Pancreas (tissue), 10 donors: ENCODE measurements at regions not wholly inside any gene's neighbourhood (a gene's known extent, or its start where the extent isn't known, plus 50 kb on each side); places are given as distances from the start of the nearest gene placed in this dataset.

ENCODE experiments used
- ATAC-seq, 4 donors: fragments of 200-7000 bp; cut with Tn5 transposase; one replicate each; pipeline versions ENCODE4 v1.8.0 to v1.9.1; 2020; ENCODE audit warnings: mild to moderate bottlenecking in 4 of 4, moderate library complexity in 4 of 4
- DNase-seq, 6 donors: peaks; one replicate each; pipeline ENCODE4 v3.0.0-alpha.2; 2020
- FAIRE-seq: peaks from 2 replicates; lab custom pipeline; 2012; peaks lifted over from hg19 to GRCh38; lab: Jason Lieb, UNC
- H3K27ac ChIP-seq, 4 donors: fragments of 200-600 bp; sonication (generic); 1 replicate in 3 of 4; 2 replicates in 1 of 4; pipeline versions ENCODE4 v1.5.0 to v1.8.0; 2020
- H3K27me3 ChIP-seq, 4 donors: fragments of 200-600 bp; one replicate each; pipeline ENCODE4 v1.8.0; 2021
- H3K36me3 ChIP-seq, 3 donors: fragments of 200-600 bp; sonication (generic) in 1 of 3; one replicate each; pipeline versions ENCODE4 v1.5.0 to v1.8.0; 2020 to 2021
- H3K4me1 ChIP-seq, 3 donors: fragments of 200-600 bp; one replicate each; pipeline ENCODE4 v1.8.0; 2021
- H3K4me3 ChIP-seq, 4 donors: fragments of 200-600 bp; sonication (generic) in 2 of 4; one replicate each; pipeline versions ENCODE4 v1.5.0 to v1.8.0; 2020 to 2021
- H3K9me3 ChIP-seq, 4 donors: fragments of 200-600 bp; one replicate each; pipeline ENCODE4 v1.8.0; 2021
- CTCF ChIP-seq, 4 donors: fragments of 200-600 bp; sonication (generic) in 3 of 4; IDR thresholded peaks; one replicate each; pipeline versions ENCODE4 v1.5.0 to v1.8.0; 2021; ENCODE audit warnings: antibody characterized with exemption in 4 of 4
- WGBS, 2 donors: extraction: QIAGEN DNeasy Blood & Tissue Kit; methylation state at CpG; one replicate each; pipeline ENCODE4 v1.1.7; 2013; 5-methylcytosine and 5-hydroxymethylcytosine counted together
- intact Hi-C, 3 donors: fragments of 100-400 bp; cut with DNase I; formaldehyde crosslinking; loops; one replicate each; pipeline versions ENCODE4 v1.11.1 to v1.14.2; 2022
- donor health status: healthy with polysubstance abuse.
- donor health status: DM: no; HTN: no; CAD: no; lungs with moderate emphysema.
- donor health status: DM: no; HTN: no; CAD: no.
- donor health status: control.
- donor health status: control.
- donor health status: Bipolar disorder and iron deficiency.
- donor health status: DM: yes; HTN: yes; CAD: no.
- donor health status: DM: no; HTN: no; CAD: no.
- donor health status: DM: no; HTN: no; CAD: no.
- donor health status: DM: yes; HTN: yes; CAD: no.

GRCh38 chrX:88603237-88603636 is 143.8 kb upstream of the CPXCR1 start:
- Histone ChIP-seq H3K36me3 (no peaks in the 10 kb centered on the region), H3K27ac (no peak overlapping the region), H3K4me1 (no peaks in the 10 kb centered on the region), H3K27me3 (peaks cover 0 to 6% (median 0%) of the 10 kb centered on the region in 4 donors), H3K9me3 (no peaks in the 10 kb centered on the region), H3K4me3 (no peak overlapping the region)
- no peak for FAIRE-seq
- no peak for DNase-seq
- no peak for TF ChIP-seq CTCF (IDR thresholded peaks at IDR 0.05)
- ATAC-seq: no peak
- WGBS, 2 donors: 56 to 89% methylated on average over 3 of the region's 3 CpGs
- intact Hi-C loops: no loop called here

- no peaks in the 10 kb centered on the region for H3K4me1 ChIP-seq
- peaks cover 0 to 6% (median 0%) of the 10 kb centered on the region in 4 donors for H3K27me3 ChIP-seq
- FAIRE-seq (no peak), ATAC-seq (no peak), DNase-seq (no peak)
- H3K4me3 ChIP-seq: no peak overlapping the region
- H3K36me3 ChIP-seq: no peaks in the 10 kb centered on the region
- intact Hi-C loops: no loop called here
- WGBS, 2 donors: 32 to 43% methylated on average over 5 of the region's 5 CpGs
- no peaks in the 10 kb centered on the region for H3K9me3 ChIP-seq
- no peak for TF ChIP-seq CTCF (IDR thresholded peaks at IDR 0.05)
- no peak overlapping the region for H3K27ac ChIP-seq
Observed at GRCh38 chrX:88604433-88605221, 142.4 kb upstream of the CPXCR1 start.

- Histone ChIP-seq H3K27me3 (peaks cover 0 to 6% (median 0%) of the 10 kb centered on the region in 4 donors), H3K9me3 (no peaks in the 10 kb centered on the region), H3K4me3 (no peak overlapping the region), H3K27ac (no peak overlapping the region), H3K4me1 (no peaks in the 10 kb centered on the region), H3K36me3 (no peaks in the 10 kb centered on the region)
- WGBS, 2 donors: 69 to 73% methylated on average over 4 of the region's 4 CpGs
- no peak for TF ChIP-seq CTCF (IDR thresholded peaks at IDR 0.05)
- DNase-seq (no peak), ATAC-seq (no peak), FAIRE-seq (no peak)
- intact Hi-C loops: no loop called here
Observed at GRCh38 chrX:88605222-88605583, 141.8 kb upstream of the CPXCR1 start.

GRCh38 chrX:88612870-88613329 is 134.1 kb upstream of the CPXCR1 start:
- Histone ChIP-seq H3K36me3 (no peaks in the 10 kb centered on the region), H3K27me3 (peaks cover 0 to 7% (median 0%) of the 10 kb centered on the region in 4 donors), H3K9me3 (no peaks in the 10 kb centered on the region), H3K4me1 (no peaks in the 10 kb centered on the region), H3K4me3 (no peak overlapping the region), H3K27ac (no peak overlapping the region)
- FAIRE-seq: no peak
- no peak for DNase-seq
- intact Hi-C loops: no loop called here
- no peak for ATAC-seq
- 20 to 23% methylated on average over 4 of the region's 4 CpGs for WGBS, 2 donors
- TF ChIP-seq CTCF (IDR thresholded peaks at IDR 0.05): no peak

GRCh38 chrX:88613338-88613737 is 133.7 kb upstream of the CPXCR1 start:
- peak in 2 of 4 donors; percentile 58 to 63 for ATAC-seq
- intact Hi-C loops: no loop called here
- no peaks in the 10 kb centered on the region for H3K36me3 ChIP-seq
- H3K27ac ChIP-seq: no peak overlapping the region
- DNase-seq: no peak
- TF ChIP-seq CTCF (IDR thresholded peaks at IDR 0.05): peak in 1 of 4 donors; percentile 15
- no peaks in the 10 kb centered on the region for H3K4me1 ChIP-seq
- peaks cover 0 to 9% (median 0%) of the 10 kb centered on the region in 4 donors for H3K27me3 ChIP-seq
- no peaks in the 10 kb centered on the region for H3K9me3 ChIP-seq
- no peak overlapping the region for H3K4me3 ChIP-seq
- no peak for FAIRE-seq
